ENCODE measurements at regions not wholly inside any gene's neighbourhood (a gene's known extent, or its start where the extent isn't known, plus 50 kb on each side); places are given as distances from the start of the nearest gene placed in this dataset.
"Not testable (repeated sequence)": the region's sequence is repeated elsewhere in the genome, so short reads cannot be mapped to it uniquely, and the experiment has no call there.

GRCh38 chr7:113752689-113753088, 166.1 kb downstream of the PPP1R3A start:
- Histone ChIP-seq H3K4me3 (no peak overlapping the region), H3K27me3 (no peaks in the 10 kb centered on the region), H3K4me1 (no peaks in the 10 kb centered on the region), H3K9me3 (no peaks in the 10 kb centered on the region), H3K27ac (no peak overlapping the region), H3K36me3 (no peaks in the 10 kb centered on the region), H3K9ac (ENCODE audit: low read depth in 2 of 2, low read length in 2 of 2) (no peak overlapping the region)
- TF ChIP-seq CTCF (IDR thresholded peaks at IDR 0.05), result no peak
- DNase-seq, result no peak
- intact Hi-C loops (cut with DNase I), result no loop called here

- no peak overlapping the region for H3K9ac ChIP-seq (ENCODE audit: low read depth in 2 of 2, low read length in 2 of 2)
- intact Hi-C loops (cut with DNase I), result no loop called here
- H3K36me3 ChIP-seq, result no peaks in the 10 kb centered on the region
- H3K4me1 ChIP-seq, result no peaks in the 10 kb centered on the region
- no peak overlapping the region for H3K27ac ChIP-seq
- no peaks in the 10 kb centered on the region for H3K9me3 ChIP-seq
- H3K27me3 ChIP-seq, result no peaks in the 10 kb centered on the region
- no peak for DNase-seq
- TF ChIP-seq CTCF (IDR thresholded peaks at IDR 0.05), result no peak
- no peak overlapping the region for H3K4me3 ChIP-seq
These were observed 166.5 kb downstream of the PPP1R3A start for GRCh38 chr7:113752289-113752688.

GRCh38 chr7:113751547-113751946, 167.3 kb downstream of the PPP1R3A start:
- intact Hi-C loops (cut with DNase I), result no loop called here
- no peaks in the 10 kb centered on the region for H3K4me1 ChIP-seq

GRCh38 chr7:113748385-113748784, 170.4 kb downstream of the PPP1R3A start:
- H3K4me1 ChIP-seq; H3K27ac ChIP-seq; H3K9me3 ChIP-seq; H3K4me3 ChIP-seq; DNase-seq; H3K9ac ChIP-seq (ENCODE audit: low read depth in 2 of 2, low read length in 2 of 2); H3K27me3 ChIP-seq; H3K36me3 ChIP-seq; intact Hi-C loops (cut with DNase I): not testable (repeated sequence)

More at GRCh38 chr7:113751547-113751946, 167.3 kb downstream of the PPP1R3A start:
- Histone ChIP-seq H3K36me3 (no peaks in the 10 kb centered on the region), H3K9ac (ENCODE audit: low read depth in 2 of 2, low read length in 2 of 2) (no peak overlapping the region), H3K27me3 (no peaks in the 10 kb centered on the region), H3K27ac (no peak overlapping the region), H3K9me3 (no peaks in the 10 kb centered on the region), H3K4me3 (no peak overlapping the region)
- DNase-seq, result no peak
- TF ChIP-seq CTCF (IDR thresholded peaks at IDR 0.05), result no peak

GRCh38 chr7:113742946-113743431, 175.8 kb downstream of the PPP1R3A start:
- H3K27ac ChIP-seq; H3K4me3 ChIP-seq; H3K36me3 ChIP-seq; intact Hi-C loops (cut with DNase I); H3K9me3 ChIP-seq; H3K9ac ChIP-seq (ENCODE audit: low read depth in 2 of 2, low read length in 2 of 2); H3K27me3 ChIP-seq; H3K4me1 ChIP-seq: not testable (repeated sequence)
- peak; percentile 16 for DNase-seq

GRCh38 chr7:113742377-113742776, 176.4 kb downstream of the PPP1R3A start:
- no peak for DNase-seq
- Histone ChIP-seq H3K9ac (ENCODE audit: low read depth in 2 of 2, low read length in 2 of 2) (no peak overlapping the region), H3K27ac (no peak overlapping the region), H3K9me3 (no peaks in the 10 kb centered on the region), H3K27me3 (no peaks in the 10 kb centered on the region), H3K4me3 (no peak overlapping the region), H3K36me3 (no peaks in the 10 kb centered on the region), H3K4me1 (no peaks in the 10 kb centered on the region)
- TF ChIP-seq CTCF (IDR thresholded peaks at IDR 0.05), result no peak
- intact Hi-C loops (cut with DNase I), result no loop called here

- Histone ChIP-seq H3K27me3 (no peaks in the 10 kb centered on the region), H3K9me3 (no peaks in the 10 kb centered on the region), H3K36me3 (no peaks in the 10 kb centered on the region), H3K27ac (no peak overlapping the region), H3K4me3 (no peak overlapping the region), H3K4me1 (no peaks in the 10 kb centered on the region), H3K9ac (ENCODE audit: low read depth in 2 of 2, low read length in 2 of 2) (no peak overlapping the region)
- no peak for DNase-seq
- intact Hi-C loops (cut with DNase I), result no loop called here
- no peak for TF ChIP-seq CTCF (IDR thresholded peaks at IDR 0.05)
These were observed 187.2 kb downstream of the PPP1R3A start for GRCh38 chr7:113731571-113731970.
